NT2/D1 (cell line): ENCODE measurements at regions not wholly inside any gene's neighbourhood (a gene's known extent, or its start where the extent isn't known, plus 50 kb on each side); places are given as distances from the start of the nearest gene placed in this dataset.

Source experiments
- YY1 ChIP-seq: IDR thresholded peaks from 2 replicates; pipeline ENCODE4 v1.6.1; 2011; ENCODE audit not compliant: insufficient read length, insufficient read depth
- ZNF274 ChIP-seq: IDR thresholded peaks from 2 replicates; pipeline ENCODE4 v1.6.1; 2011; ENCODE audit warnings: mild to moderate bottlenecking, low read depth, low read length

- TF ChIP-seq YY1: no peak
- TF ChIP-seq ZNF274: no peak
Observed at GRCh38 chr10:117861329-117861728, 185.4 kb downstream of the RAB11FIP2 start.
